Activated T-cell treated with anti-CD3 and anti-CD28 coated beads, Interleukin-2, amount 50 U/mL, for 4 hours (primary cell): ENCODE measurements at regions not wholly inside any gene's neighbourhood (a gene's known extent, or its start where the extent isn't known, plus 50 kb on each side); places are given as distances from the start of the nearest gene placed in this dataset.
"Not testable (repeated sequence)": the region's sequence is repeated elsewhere in the genome, so short reads cannot be mapped to it uniquely, and the experiment has no call there.

ENCODE experiments used
- ATAC-seq, 2 donors: fragments of 200-7000 bp; cut with Tn5 transposase; one replicate each; pipeline ENCODE4 v1.10.0; 2021
- DNase-seq: peaks from one replicate; pipeline ENCODE4 v3.0.0-alpha.2; 2020
- H3K27me3 Mint-ChIP-seq: one replicate; pipeline ENCODE4 v1.8.0; 2021; ENCODE audit warnings: low read depth, mixed read lengths
- H3K36me3 Mint-ChIP-seq: one replicate; pipeline ENCODE4 v1.8.0; 2022; ENCODE audit warnings: mixed read lengths; ENCODE audit not compliant: insufficient read depth
- H3K4me1 Mint-ChIP-seq: one replicate; pipeline ENCODE4 v1.8.0; 2021; ENCODE audit warnings: low read depth, mixed read lengths
- H3K4me3 Mint-ChIP-seq: one replicate; pipeline ENCODE4 v1.8.0; 2021; ENCODE audit warnings: mild to moderate bottlenecking, moderate library complexity, mixed read lengths
- H3K9me3 Mint-ChIP-seq: one replicate; pipeline ENCODE4 v1.8.0; 2021; ENCODE audit warnings: mixed read lengths

GRCh38 chr14:70269582-70269981 is 80.8 kb upstream of the SLC8A3 start:
- Mint-ChIP-seq H3K4me3 (no peak overlapping the region), H3K27me3 (peaks cover 24% of the 10 kb centered on the region), H3K9me3 (no peaks in the 10 kb centered on the region), H3K4me1 (no peaks in the 10 kb centered on the region), H3K36me3 (no peaks in the 10 kb centered on the region)
- no peak for DNase-seq
- ATAC-seq = no peak

GRCh38 chr14:70268760-70269159 is 80.0 kb upstream of the SLC8A3 start:
- no peak for DNase-seq
- Mint-ChIP-seq H3K27me3 (peaks cover 17% of the 10 kb centered on the region), H3K4me1 (no peaks in the 10 kb centered on the region), H3K36me3 (no peaks in the 10 kb centered on the region), H3K4me3 (no peak overlapping the region), H3K9me3 (no peaks in the 10 kb centered on the region)
- ATAC-seq = no peak

DNA sequence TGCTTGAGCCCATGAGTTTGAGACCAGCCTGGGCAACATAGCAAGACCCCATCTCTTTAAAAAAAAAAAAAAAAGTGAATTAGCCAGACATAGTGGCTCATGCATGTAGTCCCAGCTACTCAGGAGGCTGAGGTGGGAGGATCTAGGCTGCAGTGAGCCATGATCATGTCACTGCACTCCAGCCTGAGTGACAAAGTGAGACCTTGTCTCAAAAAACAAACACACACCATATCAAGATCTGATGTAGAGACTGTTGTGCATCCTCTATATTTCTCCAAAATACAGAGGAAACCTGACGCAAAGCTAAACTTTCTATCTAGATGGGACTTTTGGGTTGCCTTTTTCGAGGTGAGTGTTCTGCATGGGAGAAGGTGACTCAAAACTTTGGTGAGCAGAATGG is 77.4 kb upstream of the SLC8A3 start:
- DNase-seq = no peak
- Mint-ChIP-seq H3K27me3 (peaks cover 20% of the 10 kb centered on the region), H3K4me1 (no peaks in the 10 kb centered on the region), H3K4me3 (no peak overlapping the region), H3K9me3 (no peaks in the 10 kb centered on the region), H3K36me3 (no peaks in the 10 kb centered on the region)
- ATAC-seq = no peak

- ATAC-seq (no peak), DNase-seq (no peak)
- Mint-ChIP-seq H3K36me3 (no peaks in the 10 kb centered on the region), H3K4me3 (no peak overlapping the region), H3K27me3 (peaks cover 20% of the 10 kb centered on the region), H3K4me1 (no peaks in the 10 kb centered on the region), H3K9me3 (no peaks in the 10 kb centered on the region)
These were observed 76.7 kb upstream of the SLC8A3 start for GRCh38 chr14:70265422-70265821.

GRCh38 chr14:70259420-70259819 is 70.7 kb upstream of the SLC8A3 start:
- ATAC-seq (no peak), DNase-seq (no peak)
- H3K36me3 Mint-ChIP-seq = no peaks in the 10 kb centered on the region
- peaks cover 44% of the 10 kb centered on the region for H3K27me3 Mint-ChIP-seq
- no peak overlapping the region for H3K4me3 Mint-ChIP-seq
- peaks cover 9% of the 10 kb centered on the region for H3K4me1 Mint-ChIP-seq
- peaks cover 3% of the 10 kb centered on the region for H3K9me3 Mint-ChIP-seq

GRCh38 chr14:70257526-70257925 is 68.8 kb upstream of the SLC8A3 start:
- H3K4me3 Mint-ChIP-seq = no peak overlapping the region
- H3K4me1 Mint-ChIP-seq = peaks cover 9% of the 10 kb centered on the region
- DNase-seq (no peak), ATAC-seq (no peak)
- H3K36me3 Mint-ChIP-seq = no peaks in the 10 kb centered on the region
- peaks cover 51% of the 10 kb centered on the region for H3K27me3 Mint-ChIP-seq
- H3K9me3 Mint-ChIP-seq = peaks cover 7% of the 10 kb centered on the region

- Mint-ChIP-seq H3K27me3 (peaks cover 54% of the 10 kb centered on the region), H3K4me3 (no peak overlapping the region), H3K9me3 (peaks cover 7% of the 10 kb centered on the region), H3K4me1 (peaks cover 9% of the 10 kb centered on the region), H3K36me3 (no peaks in the 10 kb centered on the region)
- no peak for ATAC-seq
- DNase-seq = no peak
These were observed 67.8 kb upstream of the SLC8A3 start for GRCh38 chr14:70256601-70257000.

GRCh38 chr14:70255071-70256057 is 66.6 kb upstream of the SLC8A3 start:
- H3K36me3 Mint-ChIP-seq, H3K4me1 Mint-ChIP-seq, DNase-seq, H3K9me3 Mint-ChIP-seq: not testable (repeated sequence)
- Mint-ChIP-seq H3K4me3 (peak overlapping the region; percentile 71), H3K27me3 (peaks cover 64% of the 10 kb centered on the region)
- peak; percentile 62 to 68 for ATAC-seq

GRCh38 chr14:70254476-70254961 is 65.8 kb upstream of the SLC8A3 start:
- peaks cover 7% of the 10 kb centered on the region for H3K9me3 Mint-ChIP-seq
- H3K4me1 Mint-ChIP-seq = peaks cover 9% of the 10 kb centered on the region
- no peaks in the 10 kb centered on the region for H3K36me3 Mint-ChIP-seq
- peak overlapping the region; percentile 32 for H3K4me3 Mint-ChIP-seq
- no peak for DNase-seq
- peaks cover 62% of the 10 kb centered on the region for H3K27me3 Mint-ChIP-seq
- ATAC-seq = peak in 1 of 2 donors; percentile 23

GRCh38 chr14:70253547-70253946 is 64.8 kb upstream of the SLC8A3 start:
- not testable (repeated sequence) for DNase-seq, H3K4me1 Mint-ChIP-seq, H3K36me3 Mint-ChIP-seq, H3K9me3 Mint-ChIP-seq, ATAC-seq
- H3K4me3 Mint-ChIP-seq = peak overlapping the region; percentile 51
- peaks cover 54% of the 10 kb centered on the region for H3K27me3 Mint-ChIP-seq

DNA sequence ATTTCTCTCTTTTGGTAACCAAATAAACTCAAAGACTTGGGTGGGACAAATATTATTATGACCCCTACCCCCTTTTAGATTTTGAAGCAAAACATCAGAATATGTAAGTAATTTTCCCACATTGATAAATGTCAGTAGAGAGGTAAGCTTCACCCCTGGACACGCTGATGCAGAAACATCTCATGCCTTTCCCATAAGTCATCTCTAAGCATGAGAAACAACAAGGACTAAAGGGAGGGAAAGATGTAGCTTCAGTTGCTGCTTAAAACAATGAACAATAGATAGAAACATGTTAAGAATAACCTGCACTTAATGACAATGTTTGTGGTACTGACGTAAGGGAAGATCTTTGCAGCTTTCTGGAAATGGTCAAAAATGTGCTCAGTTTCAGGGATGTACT is 56.3 kb upstream of the SLC8A3 start:
- Mint-ChIP-seq H3K4me1 (no peaks in the 10 kb centered on the region), H3K4me3 (no peak overlapping the region), H3K36me3 (no peaks in the 10 kb centered on the region), H3K9me3 (no peaks in the 10 kb centered on the region), H3K27me3 (peaks cover 43% of the 10 kb centered on the region)
- no peak for ATAC-seq
- DNase-seq = no peak

- Mint-ChIP-seq H3K4me1 (no peaks in the 10 kb centered on the region), H3K4me3 (no peak overlapping the region), H3K9me3 (no peaks in the 10 kb centered on the region), H3K36me3 (no peaks in the 10 kb centered on the region), H3K27me3 (peaks cover 40% of the 10 kb centered on the region)
- DNase-seq (no peak), ATAC-seq (no peak)
These were observed 51.1 kb upstream of the SLC8A3 start for GRCh38 chr14:70239802-70240201.

- not testable (repeated sequence) for H3K36me3 Mint-ChIP-seq, H3K4me1 Mint-ChIP-seq, ATAC-seq, H3K4me3 Mint-ChIP-seq, H3K9me3 Mint-ChIP-seq, DNase-seq
- peaks cover 33% of the 10 kb centered on the region for H3K27me3 Mint-ChIP-seq
These were observed 49.9 kb upstream of the SLC8A3 start for GRCh38 chr14:70238635-70239034.
